ENCODE measurements at regions not wholly inside any gene's neighbourhood (a gene's known extent, or its start where the extent isn't known, plus 50 kb on each side); places are given as distances from the start of the nearest gene placed in this dataset.

DNA sequence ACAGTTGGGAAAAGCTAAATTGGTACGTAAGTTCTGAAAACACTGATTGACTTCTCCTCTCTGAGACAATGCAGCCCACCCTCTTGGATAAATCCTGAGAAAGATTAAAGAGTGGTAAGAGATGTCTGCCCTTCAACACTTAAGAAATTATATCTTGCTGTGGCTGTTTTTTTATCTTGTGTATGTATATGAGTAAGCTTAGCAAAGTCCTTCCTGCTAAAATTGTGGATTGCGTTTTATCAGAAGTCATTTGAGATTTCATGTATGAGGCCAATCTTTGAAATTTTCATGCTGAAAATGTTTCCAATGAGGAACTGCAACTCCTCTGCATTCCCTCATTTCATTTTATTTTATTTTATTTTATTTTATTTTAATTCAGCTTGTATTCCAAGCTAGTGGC lies 106.2 kb upstream of the INHBA start:
- H3K36me3 ChIP-seq: no peaks in the 10 kb centered on the region
- TF ChIP-seq, protein P1, sequence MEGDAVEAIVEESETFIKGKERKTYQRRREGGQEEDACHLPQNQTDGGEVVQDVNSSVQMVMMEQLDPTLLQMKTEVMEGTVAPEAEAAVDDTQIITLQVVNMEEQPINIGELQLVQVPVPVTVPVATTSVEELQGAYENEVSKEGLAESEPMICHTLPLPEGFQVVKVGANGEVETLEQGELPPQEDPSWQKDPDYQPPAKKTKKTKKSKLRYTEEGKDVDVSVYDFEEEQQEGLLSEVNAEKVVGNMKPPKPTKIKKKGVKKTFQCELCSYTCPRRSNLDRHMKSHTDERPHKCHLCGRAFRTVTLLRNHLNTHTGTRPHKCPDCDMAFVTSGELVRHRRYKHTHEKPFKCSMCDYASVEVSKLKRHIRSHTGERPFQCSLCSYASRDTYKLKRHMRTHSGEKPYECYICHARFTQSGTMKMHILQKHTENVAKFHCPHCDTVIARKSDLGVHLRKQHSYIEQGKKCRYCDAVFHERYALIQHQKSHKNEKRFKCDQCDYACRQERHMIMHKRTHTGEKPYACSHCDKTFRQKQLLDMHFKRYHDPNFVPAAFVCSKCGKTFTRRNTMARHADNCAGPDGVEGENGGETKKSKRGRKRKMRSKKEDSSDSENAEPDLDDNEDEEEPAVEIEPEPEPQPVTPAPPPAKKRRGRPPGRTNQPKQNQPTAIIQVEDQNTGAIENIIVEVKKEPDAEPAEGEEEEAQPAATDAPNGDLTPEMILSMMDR (IDR thresholded peaks at IDR 0.05): no peak
- no peak for TF ChIP-seq POLR2A (IDR thresholded peaks at IDR 0.05)
- no peaks in the 10 kb centered on the region for H3K9me3 ChIP-seq
- no peak overlapping the region for H3K4me3 ChIP-seq
- no peak overlapping the region for H3K27ac ChIP-seq
- H3K27me3 ChIP-seq: no peaks in the 10 kb centered on the region
- no peaks in the 10 kb centered on the region for H3K4me1 ChIP-seq
- no peak for DNase-seq

DNA sequence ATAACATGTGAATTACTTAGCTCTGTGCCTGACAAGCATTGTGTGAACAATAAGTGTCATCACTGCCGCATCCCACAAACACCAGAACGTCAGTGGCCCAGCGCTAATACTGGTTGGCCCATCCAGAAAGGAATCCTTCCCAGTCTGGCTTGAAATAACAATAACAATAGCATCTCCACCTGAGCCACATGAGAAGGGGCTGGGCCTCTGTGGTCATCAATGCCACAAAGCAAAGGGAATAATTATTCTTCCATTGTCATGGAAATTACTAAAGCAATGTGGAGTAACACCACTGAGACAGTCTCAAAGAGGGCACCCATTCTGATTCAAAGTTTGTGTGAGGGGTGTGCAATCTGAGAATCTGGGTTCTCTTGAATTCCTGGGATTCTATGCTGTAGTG lies 105.7 kb upstream of the INHBA start:
- TF ChIP-seq, protein P1 (IDR thresholded peaks at IDR 0.05): no peak
- no peak for TF ChIP-seq POLR2A (IDR thresholded peaks at IDR 0.05)
- Histone ChIP-seq H3K9me3 (no peaks in the 10 kb centered on the region), H3K4me3 (no peak overlapping the region), H3K27me3 (no peaks in the 10 kb centered on the region), H3K27ac (no peak overlapping the region), H3K36me3 (no peaks in the 10 kb centered on the region), H3K4me1 (no peaks in the 10 kb centered on the region)
- no peak for DNase-seq

DNA sequence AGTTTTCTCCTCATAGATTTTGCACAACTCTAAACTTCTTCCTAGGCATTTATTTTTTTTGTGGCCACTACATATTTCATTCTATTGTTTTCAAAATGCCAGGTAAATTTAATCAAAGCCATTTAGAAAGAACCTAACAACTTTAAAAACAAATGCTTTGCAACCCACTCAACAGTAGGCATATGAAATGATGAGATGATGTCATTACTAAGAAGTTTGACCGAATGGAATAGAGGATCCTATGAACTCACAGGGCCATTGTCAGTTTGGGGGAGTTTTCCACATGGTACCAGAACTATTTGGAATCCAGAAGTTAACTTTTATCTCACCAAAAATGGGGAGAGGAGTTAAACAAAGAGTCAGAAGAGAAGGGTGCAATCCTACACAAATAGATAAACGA lies 100.7 kb upstream of the INHBA start:
- Histone ChIP-seq H3K4me1 (no peaks in the 10 kb centered on the region), H3K36me3 (no peaks in the 10 kb centered on the region), H3K4me3 (no peak overlapping the region), H3K27ac (no peak overlapping the region), H3K9me3 (no peaks in the 10 kb centered on the region), H3K27me3 (no peaks in the 10 kb centered on the region)
- DNase-seq: no peak
- no peak for TF ChIP-seq POLR2A (IDR thresholded peaks at IDR 0.05)
- TF ChIP-seq, protein P1 (IDR thresholded peaks at IDR 0.05): no peak

DNA sequence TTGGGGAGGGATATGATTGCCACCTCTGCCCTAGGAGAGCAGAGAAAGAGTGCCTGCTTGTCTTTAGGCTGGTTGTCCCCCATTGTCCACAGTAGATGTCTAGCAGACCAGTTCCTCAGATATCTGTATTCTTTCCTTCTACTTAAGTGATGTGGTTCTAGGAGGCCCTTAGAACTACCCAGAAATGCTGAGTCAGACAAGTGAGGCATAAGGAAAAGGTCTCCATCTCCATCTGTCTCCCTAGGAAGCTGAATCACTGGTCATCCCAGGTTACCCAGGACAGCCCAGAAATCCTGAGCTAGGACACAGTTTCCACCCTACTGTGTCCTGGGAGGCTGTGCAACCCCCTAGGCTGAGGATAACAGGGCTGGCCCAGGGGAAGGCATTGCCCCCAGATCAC lies 93.4 kb upstream of the INHBA start:
- no peak for TF ChIP-seq POLR2A (IDR thresholded peaks at IDR 0.05)
- TF ChIP-seq, protein P1 (IDR thresholded peaks at IDR 0.05): no peak
- DNase-seq: no peak
- Histone ChIP-seq H3K9me3 (no peaks in the 10 kb centered on the region), H3K27ac (no peak overlapping the region), H3K4me1 (no peaks in the 10 kb centered on the region), H3K27me3 (no peaks in the 10 kb centered on the region), H3K4me3 (no peak overlapping the region), H3K36me3 (no peaks in the 10 kb centered on the region)

DNA sequence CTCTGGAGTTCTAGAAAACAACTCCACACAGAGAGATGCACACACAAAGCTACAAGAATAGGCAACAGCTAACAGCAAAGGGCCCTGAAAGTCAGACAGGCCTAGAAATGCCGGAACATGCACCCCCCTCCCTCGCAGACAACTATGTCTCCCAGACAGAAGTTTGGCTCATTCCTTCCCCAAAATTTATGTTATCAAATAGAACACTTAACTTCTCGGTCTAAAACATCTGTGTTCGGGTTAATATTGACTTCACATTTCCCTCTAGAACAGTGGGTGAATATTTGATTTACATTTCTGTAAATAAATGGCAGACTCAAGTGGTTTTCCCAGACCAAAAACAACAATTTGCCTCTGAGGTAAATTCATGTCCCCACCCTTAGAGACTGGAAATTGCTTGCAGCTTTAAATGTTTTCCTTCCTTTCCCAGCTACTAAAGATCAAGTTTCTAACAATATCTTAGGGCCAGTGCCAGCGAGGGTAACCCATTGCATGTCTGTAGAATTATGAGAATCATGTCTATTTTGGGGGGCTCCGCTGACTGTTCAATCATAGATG lies 92.5 kb upstream of the INHBA start:
- H3K27me3 ChIP-seq: no peaks in the 10 kb centered on the region
- H3K9me3 ChIP-seq: no peaks in the 10 kb centered on the region
- H3K27ac ChIP-seq: no peak overlapping the region
- no peak for TF ChIP-seq POLR2A (IDR thresholded peaks at IDR 0.05)
- TF ChIP-seq, protein P1 (IDR thresholded peaks at IDR 0.05): no peak
- no peaks in the 10 kb centered on the region for H3K4me1 ChIP-seq
- H3K4me3 ChIP-seq: no peak overlapping the region
- no peaks in the 10 kb centered on the region for H3K36me3 ChIP-seq
- no peak for DNase-seq

DNA sequence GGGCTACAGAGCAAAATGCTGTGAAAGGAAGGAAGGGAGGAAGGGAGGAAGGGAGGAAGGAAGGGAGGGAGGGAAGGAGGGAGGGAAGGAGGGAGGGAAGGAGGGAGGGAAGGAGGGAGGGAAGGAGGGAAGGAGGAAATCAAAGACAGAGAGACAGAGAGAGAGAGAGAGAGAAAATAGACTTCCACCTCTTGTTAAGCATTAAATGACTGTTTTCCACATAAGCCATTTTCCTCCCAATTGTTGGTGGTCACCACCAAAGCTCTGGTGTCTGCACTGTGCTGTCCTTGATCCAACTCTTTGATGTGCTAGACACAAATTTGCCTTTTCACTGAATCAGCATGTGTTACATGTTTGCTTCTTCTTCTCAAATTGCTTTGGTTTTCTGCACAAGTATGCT lies 90.7 kb upstream of the INHBA start:
- no peak for DNase-seq
- Histone ChIP-seq H3K27ac (no peak overlapping the region), H3K36me3 (no peaks in the 10 kb centered on the region), H3K27me3 (no peaks in the 10 kb centered on the region), H3K9me3 (no peaks in the 10 kb centered on the region), H3K4me1 (no peaks in the 10 kb centered on the region), H3K4me3 (no peak overlapping the region)
- TF ChIP-seq POLR2A (IDR thresholded peaks at IDR 0.05): no peak
- TF ChIP-seq, protein P1 (IDR thresholded peaks at IDR 0.05): no peak

All from Peyer's patch (tissue), 4 donors.